ENCODE measurements at regions not wholly inside any gene's neighbourhood (a gene's known extent, or its start where the extent isn't known, plus 50 kb on each side); places are given as distances from the start of the nearest gene placed in this dataset.
A peak's percentile ranks its signal among the peaks of the same experiment; 100 is the strongest.
"Not testable (repeated sequence)": the region's sequence is repeated elsewhere in the genome, so short reads cannot be mapped to it uniquely, and the experiment has no call there.

GRCh38 chr15:30195355-30196008 is 60.6 kb downstream of the GOLGA8T start:
- H3K27me3 Mint-ChIP-seq; H3K4me3 Mint-ChIP-seq; H3K36me3 Mint-ChIP-seq; H3K27ac Mint-ChIP-seq; H3K9me3 Mint-ChIP-seq; H3K4me1 Mint-ChIP-seq (ENCODE audit: low read depth in 2 of 2): not testable (repeated sequence)
- ATAC-seq, result peak in 1 of 2 donors; percentile 34
- peak; percentile 28 for DNase-seq (ENCODE audit: low spot score)

- not testable (repeated sequence) for H3K27ac Mint-ChIP-seq; H3K4me1 Mint-ChIP-seq (ENCODE audit: low read depth in 2 of 2); H3K36me3 Mint-ChIP-seq; H3K4me3 Mint-ChIP-seq; H3K27me3 Mint-ChIP-seq; H3K9me3 Mint-ChIP-seq
- peak; percentile 55 to 72 for ATAC-seq
- peak; percentile 62 for DNase-seq (ENCODE audit: low spot score)
These were observed 61.1 kb downstream of the GOLGA8T start for GRCh38 chr15:30196009-30196375.

GRCh38 chr15:30196769-30197168 is 61.9 kb downstream of the GOLGA8T start:
- not testable (repeated sequence) for H3K27me3 Mint-ChIP-seq; H3K36me3 Mint-ChIP-seq; H3K9me3 Mint-ChIP-seq; H3K27ac Mint-ChIP-seq; H3K4me1 Mint-ChIP-seq (ENCODE audit: low read depth in 2 of 2); H3K4me3 Mint-ChIP-seq; ATAC-seq; DNase-seq (ENCODE audit: low spot score)

GRCh38 chr15:30201517-30201916 is 66.7 kb downstream of the GOLGA8T start:
- not testable (repeated sequence) for DNase-seq (ENCODE audit: low spot score); H3K9me3 Mint-ChIP-seq; H3K27ac Mint-ChIP-seq; H3K4me1 Mint-ChIP-seq (ENCODE audit: low read depth in 2 of 2); H3K36me3 Mint-ChIP-seq; H3K4me3 Mint-ChIP-seq; ATAC-seq; H3K27me3 Mint-ChIP-seq

DNA sequence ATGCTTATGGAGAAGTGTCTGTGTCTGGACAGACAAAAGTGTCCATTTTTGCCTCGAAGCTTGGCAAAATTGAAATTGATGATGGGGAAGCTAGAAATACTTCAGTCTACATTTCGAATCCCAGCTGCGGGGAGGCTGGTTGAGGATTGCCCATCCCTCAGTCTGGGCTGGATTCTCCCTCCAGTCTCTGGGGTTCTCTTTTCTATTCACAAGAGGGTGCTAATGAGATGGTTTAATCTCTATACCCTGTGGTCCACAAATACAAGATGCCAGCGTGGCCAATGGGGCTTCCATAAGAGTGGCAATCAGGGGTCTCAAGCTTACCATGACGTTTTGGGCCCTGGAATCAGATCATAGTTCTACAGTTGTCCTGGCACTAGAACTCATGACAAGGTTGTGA is 78.9 kb downstream of the GOLGA8T start:
- not testable (repeated sequence) for H3K4me3 Mint-ChIP-seq; DNase-seq (ENCODE audit: low spot score); H3K36me3 Mint-ChIP-seq; H3K27me3 Mint-ChIP-seq; ATAC-seq; H3K27ac Mint-ChIP-seq; H3K9me3 Mint-ChIP-seq; H3K4me1 Mint-ChIP-seq (ENCODE audit: low read depth in 2 of 2)

GRCh38 chr15:30221803-30222202 is 87.0 kb downstream of the GOLGA8T start:
- not testable (repeated sequence) for ATAC-seq; H3K4me3 Mint-ChIP-seq; DNase-seq (ENCODE audit: low spot score); H3K4me1 Mint-ChIP-seq (ENCODE audit: low read depth in 2 of 2); H3K9me3 Mint-ChIP-seq; H3K27me3 Mint-ChIP-seq; H3K27ac Mint-ChIP-seq; H3K36me3 Mint-ChIP-seq

- H3K27me3 Mint-ChIP-seq; H3K36me3 Mint-ChIP-seq; DNase-seq (ENCODE audit: low spot score); H3K9me3 Mint-ChIP-seq; H3K4me3 Mint-ChIP-seq; H3K4me1 Mint-ChIP-seq (ENCODE audit: low read depth in 2 of 2); H3K27ac Mint-ChIP-seq: not testable (repeated sequence)
- ATAC-seq, result peak; percentile 39 to 51
These were observed 88.1 kb downstream of the GOLGA8T start for GRCh38 chr15:30222798-30223591.

- not testable (repeated sequence) for H3K36me3 Mint-ChIP-seq; H3K4me3 Mint-ChIP-seq; ATAC-seq; DNase-seq (ENCODE audit: low spot score); H3K27me3 Mint-ChIP-seq; H3K27ac Mint-ChIP-seq; H3K4me1 Mint-ChIP-seq (ENCODE audit: low read depth in 2 of 2); H3K9me3 Mint-ChIP-seq
These were observed 90.5 kb downstream of the GOLGA8T start for GRCh38 chr15:30225233-30225891.

GRCh38 chr15:30261432-30262141 is 126.7 kb downstream of the GOLGA8T start:
- H3K4me1 Mint-ChIP-seq (ENCODE audit: low read depth in 2 of 2); H3K9me3 Mint-ChIP-seq; H3K4me3 Mint-ChIP-seq; H3K27me3 Mint-ChIP-seq; H3K36me3 Mint-ChIP-seq; DNase-seq (ENCODE audit: low spot score); H3K27ac Mint-ChIP-seq: not testable (repeated sequence)
- peak; percentile 6 to 13 for ATAC-seq

GRCh38 chr15:30262142-30262460 is 127.2 kb downstream of the GOLGA8T start:
- H3K27me3 Mint-ChIP-seq; H3K4me1 Mint-ChIP-seq (ENCODE audit: low read depth in 2 of 2); H3K9me3 Mint-ChIP-seq; DNase-seq (ENCODE audit: low spot score); H3K36me3 Mint-ChIP-seq; H3K4me3 Mint-ChIP-seq; H3K27ac Mint-ChIP-seq: not testable (repeated sequence)
- peak; percentile 77 to 85 for ATAC-seq

DNA sequence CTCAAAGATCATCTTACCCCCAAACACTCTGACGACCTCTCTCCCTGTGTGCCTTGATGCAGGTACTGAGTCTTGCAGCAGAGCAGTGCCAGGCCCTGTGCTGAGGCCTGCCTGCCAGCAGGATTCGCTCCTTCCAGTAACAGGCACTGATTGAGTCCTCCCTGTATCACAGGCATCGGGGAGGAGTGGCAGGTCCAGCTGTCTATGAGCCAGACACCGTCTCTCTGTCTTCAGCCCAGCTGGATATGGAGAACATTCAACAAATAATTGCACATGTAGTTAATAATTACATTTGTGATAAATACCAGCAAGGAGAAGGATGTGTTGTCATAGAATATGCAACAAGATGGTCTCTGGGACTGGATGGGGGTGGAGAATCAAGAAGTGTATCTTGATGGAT is 129.1 kb downstream of the GOLGA8T start:
- DNase-seq (ENCODE audit: low spot score), result peak; percentile 34
- H3K36me3 Mint-ChIP-seq; H3K27ac Mint-ChIP-seq; H3K27me3 Mint-ChIP-seq; H3K4me1 Mint-ChIP-seq (ENCODE audit: low read depth in 2 of 2); H3K9me3 Mint-ChIP-seq; H3K4me3 Mint-ChIP-seq; ATAC-seq: not testable (repeated sequence)

GRCh38 chr15:30295150-30295844 is 98.0 kb downstream of the CHRFAM7A start:
- not testable (repeated sequence) for H3K27me3 Mint-ChIP-seq; H3K9me3 Mint-ChIP-seq; H3K4me1 Mint-ChIP-seq (ENCODE audit: low read depth in 2 of 2); DNase-seq (ENCODE audit: low spot score); H3K4me3 Mint-ChIP-seq; H3K27ac Mint-ChIP-seq; ATAC-seq; H3K36me3 Mint-ChIP-seq

DNA sequence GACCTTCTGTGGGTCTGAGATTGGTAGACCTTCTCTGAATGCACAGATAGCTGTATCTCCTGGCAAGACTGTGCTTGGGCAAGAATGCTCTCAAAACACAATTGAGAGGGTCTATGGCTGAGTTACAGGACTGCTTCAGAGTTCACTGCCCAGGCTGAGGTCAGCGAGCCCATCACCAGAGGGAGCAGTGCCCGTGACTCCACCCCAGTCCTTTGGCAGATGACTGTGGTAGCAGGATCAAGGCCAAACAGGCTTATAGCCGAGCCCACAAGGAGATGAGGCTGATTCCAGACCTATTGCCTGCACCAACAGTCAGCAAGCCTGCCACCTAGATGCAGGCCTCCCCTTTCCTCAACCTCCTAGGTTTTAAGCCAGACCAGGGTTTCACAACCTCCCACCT is 89.4 kb downstream of the CHRFAM7A start:
- H3K27ac Mint-ChIP-seq; H3K36me3 Mint-ChIP-seq; H3K9me3 Mint-ChIP-seq; H3K27me3 Mint-ChIP-seq; H3K4me1 Mint-ChIP-seq (ENCODE audit: low read depth in 2 of 2); H3K4me3 Mint-ChIP-seq; DNase-seq (ENCODE audit: low spot score): not testable (repeated sequence)
- peak in 1 of 2 donors; percentile 53 for ATAC-seq

All from natural killer cell treated with Interleukin-12 subunit alpha and Interleukin-12 subunit beta and Interleukin-15 and Interleukin-18, amount 100 ng/mL, for 72 hours (primary cell).